HEK293 (cell line): ENCODE measurements at regions not wholly inside any gene's neighbourhood (a gene's known extent, or its start where the extent isn't known, plus 50 kb on each side); places are given as distances from the start of the nearest gene placed in this dataset.

Experiments
- CTCF ChIA-PET: fragments of 350-600 bp; formaldehyde crosslinking; extraction: SDS; loops from one replicate; lab custom pipeline; 2021; ENCODE audit warnings: antibody characterized with exemption; lab: Yijun Ruan, JAX
- POLR2A ChIA-PET: fragments of 300-600 bp; formaldehyde crosslinking; extraction: SDS; loops from one replicate; lab custom pipeline; 2020; ENCODE audit warnings: antibody characterized with exemption, inconsistent platforms; lab: Yijun Ruan, JAX
- H3K27ac ChIP-seq: fragments of 200-500 bp; sonication (Bioruptor generic); 2 replicates; pipeline ENCODE4 v1.5.1; 2014; ENCODE audit warnings: low read depth, low read length, control low read depth, inconsistent platforms; ENCODE audit errors: extremely low read depth
- H3K36me3 ChIP-seq, 2 experiments: fragments of 200-500 bp in 1 of 2; sonication (Bioruptor generic) in 1 of 2; 1 replicate in 1 of 2; 2 replicates in 1 of 2; pipeline ENCODE4 v1.5.1; 2014 to 2017; ENCODE audit warnings: inconsistent platforms in 2 of 2, low read length in 2 of 2; ENCODE audit not compliant: control insufficient read depth in 2 of 2, insufficient read depth in 1 of 2
- H3K4me1 ChIP-seq: fragments of 200-500 bp; sonication (Bioruptor generic); 2 replicates; pipeline ENCODE4 v1.5.1; 2014; ENCODE audit warnings: mild to moderate bottlenecking, low read length, inconsistent platforms; ENCODE audit not compliant: control insufficient read depth, insufficient read depth
- H3K4me3 ChIP-seq: 2 replicates; pipeline ENCODE4 v1.5.1; 2011; ENCODE audit warnings: low read depth, mild to moderate bottlenecking, control low read depth, low read length, moderate library complexity
- H3K9me3 ChIP-seq: fragments of 200-500 bp; sonication (Bioruptor generic); 2 replicates; pipeline ENCODE4 v1.5.1; 2014; ENCODE audit warnings: low read depth, low read length, inconsistent platforms; ENCODE audit not compliant: control insufficient read depth, insufficient read depth
- ATF2 ChIP-seq: fragments of 450-650 bp; formaldehyde crosslinking; IDR thresholded peaks from 2 replicates; pipeline ENCODE4 v1.5.1; 2016; ENCODE audit warnings: missing biosample characterization, missing genetic modification characterization, low read depth
- GLI2 ChIP-seq: fragments of 450-650 bp; formaldehyde crosslinking; IDR thresholded peaks from 2 replicates; pipeline ENCODE4; 2017; ENCODE audit warnings: missing biosample characterization, missing genetic modification characterization, low read depth, borderline replicate concordance
- HOXC10 ChIP-seq: sonication (generic); formaldehyde crosslinking; IDR thresholded peaks from 2 replicates; pipeline ENCODE4 v1.8.1; 2023; ENCODE audit warnings: mild to moderate bottlenecking, missing genetic modification reagents
- REST ChIP-seq: fragments of 450-650 bp; formaldehyde crosslinking; IDR thresholded peaks from 2 replicates; pipeline ENCODE4 v1.5.1; 2016; ENCODE audit warnings: missing biosample characterization, missing genetic modification characterization
- TSHZ1 ChIP-seq: fragments of 450-650 bp; formaldehyde crosslinking; IDR thresholded peaks from 2 replicates; pipeline ENCODE4 v1.5.1; 2016; ENCODE audit warnings: missing biosample characterization, missing genetic modification characterization, borderline replicate concordance
- YY1 ChIP-seq: fragments of 450-650 bp; formaldehyde crosslinking; IDR thresholded peaks from 2 replicates; pipeline ENCODE4 v1.5.1; 2018; ENCODE audit warnings: missing biosample characterization, missing genetic modification characterization
- ZFP3 ChIP-seq: fragments of 450-650 bp; formaldehyde crosslinking; IDR thresholded peaks from 2 replicates; pipeline ENCODE4 v1.5.1; 2016; ENCODE audit warnings: low read depth, missing biosample characterization, missing genetic modification characterization
- ZFP41 ChIP-seq: fragments of 450-650 bp; formaldehyde crosslinking; IDR thresholded peaks from 2 replicates; pipeline ENCODE4 v1.5.1; 2016; ENCODE audit warnings: missing biosample characterization, missing genetic modification characterization, borderline replicate concordance
- ZNF292 ChIP-seq: fragments of 450-650 bp; formaldehyde crosslinking; IDR thresholded peaks from 2 replicates; pipeline ENCODE4 v1.5.1; 2016; ENCODE audit warnings: low read depth, missing biosample characterization, missing genetic modification characterization, borderline replicate concordance
- ZNF521 ChIP-seq: fragments of 450-650 bp; formaldehyde crosslinking; IDR thresholded peaks from 2 replicates; pipeline ENCODE4 v1.5.1; 2017; ENCODE audit warnings: missing biosample characterization, mild to moderate bottlenecking, missing genetic modification characterization
- ZNF600 ChIP-seq: fragments of 450-650 bp; formaldehyde crosslinking; IDR thresholded peaks from 2 replicates; pipeline ENCODE4 v1.5.1; 2016; ENCODE audit warnings: missing biosample characterization, missing genetic modification characterization
- ZNF626 ChIP-seq: fragments of 450-650 bp; sonication (Bioruptor Pico); formaldehyde crosslinking; IDR thresholded peaks from 2 replicates; pipeline ENCODE4 v1.5.1; 2018; ENCODE audit warnings: missing biosample characterization, missing genetic modification characterization, inconsistent platforms
- ZNF664 ChIP-seq: fragments of 450-650 bp; formaldehyde crosslinking; IDR thresholded peaks from 2 replicates; pipeline ENCODE4 v1.5.1; 2016; ENCODE audit warnings: missing biosample characterization, missing genetic modification characterization
- ZSCAN23 ChIP-seq: fragments of 450-650 bp; formaldehyde crosslinking; IDR thresholded peaks from 2 replicates; pipeline ENCODE4 v1.5.1; 2016; ENCODE audit warnings: missing biosample characterization, missing genetic modification characterization

DNA sequence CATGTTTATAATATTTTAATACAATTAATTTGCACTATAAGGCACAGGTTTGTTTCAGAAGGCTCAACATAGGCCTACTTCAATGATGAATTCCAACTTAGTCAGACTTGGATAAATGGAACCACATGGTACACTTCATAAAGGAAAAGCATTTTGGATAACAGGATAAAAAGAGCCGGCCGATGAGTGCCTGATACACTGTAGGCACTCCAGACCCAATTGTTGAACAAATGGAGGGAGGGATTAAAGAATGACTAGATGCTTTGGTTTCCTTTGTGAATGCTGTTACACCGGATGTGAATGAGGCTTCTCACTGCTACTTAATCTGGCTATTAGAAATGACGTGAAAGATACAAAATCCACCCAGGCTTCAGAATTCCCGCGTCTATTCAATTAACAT, 104.1 kb upstream of the KCTD1 start:
- TF ChIP-seq ZNF521 (tag by site-specific recombination) (no peak), ZFP3 (tag by site-specific recombination) (no peak), TSHZ1 (no peak)
- Histone ChIP-seq H3K27ac (no peak overlapping the region), H3K4me3 (no peak overlapping the region), H3K4me1 (peaks cover 11% of the 10 kb centered on the region), H3K9me3 (no peaks in the 10 kb centered on the region), H3K36me3 (no peaks in the 10 kb centered on the region)
- ChIA-PET CTCF (interaction anchor here (2.1 to 2.3 kb wide), 2 partner anchors 31 to 268 kb away, joined by 4 to 6 read pairs; no protein-coding TSS in a partner anchor), POLR2A (no interaction called here)

DNA sequence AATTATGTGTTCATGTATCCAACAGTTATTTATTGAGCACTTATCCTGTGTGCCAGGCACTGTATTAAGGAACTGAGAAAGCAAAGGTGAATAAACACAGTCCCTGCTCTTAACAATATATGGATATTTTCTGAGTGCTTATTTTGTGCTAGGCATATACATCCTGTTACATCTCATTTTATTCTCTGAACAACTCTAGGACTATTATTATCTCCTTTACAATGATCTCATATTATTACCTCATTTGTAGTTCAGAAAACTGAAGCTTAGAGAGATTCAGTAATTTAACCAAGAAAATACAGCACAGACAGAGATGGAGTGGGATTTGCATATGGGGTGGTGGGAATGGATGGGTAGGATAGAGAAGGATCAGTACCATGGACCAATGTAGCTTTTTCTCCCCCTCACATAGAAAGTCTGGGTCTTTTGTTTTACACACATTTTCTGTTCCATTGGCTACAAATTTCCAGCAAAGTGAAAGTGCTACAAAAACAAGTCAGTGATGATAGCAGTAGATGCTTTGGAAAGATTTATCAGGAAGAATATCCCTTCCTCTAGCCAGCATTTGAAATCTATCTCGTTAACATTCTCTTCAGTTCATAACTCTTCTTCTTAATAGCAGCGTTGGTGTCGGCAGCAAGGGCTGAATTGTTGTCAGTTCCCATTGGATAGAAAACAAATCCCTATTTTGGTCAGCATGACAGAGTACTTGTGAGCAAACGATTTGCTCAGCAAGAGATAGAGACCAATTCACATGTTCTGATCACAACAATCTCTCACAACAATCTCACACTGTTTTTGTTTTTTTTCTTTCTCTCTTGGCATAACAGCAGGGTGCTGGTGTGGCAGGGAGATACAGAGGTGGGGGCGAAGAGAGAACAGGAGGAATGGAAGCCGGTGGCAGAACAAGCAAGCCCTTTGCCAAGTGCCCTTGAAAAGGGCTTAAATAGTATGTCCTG, 102.2 kb upstream of the KCTD1 start:
- Histone ChIP-seq H3K27ac (no peak overlapping the region), H3K4me1 (peaks cover 11% of the 10 kb centered on the region), H3K9me3 (no peaks in the 10 kb centered on the region), H3K36me3 (no peaks in the 10 kb centered on the region), H3K4me3 (no peak overlapping the region)
- ChIA-PET CTCF (interaction anchor here (0.7 to 2.7 kb wide), 5 partner anchors 9 to 267 kb away, joined by 3 to 14 read pairs (median 6); no protein-coding TSS in a partner anchor), POLR2A (no interaction called here)
- TF ChIP-seq ZSCAN23 (no peak), YY1 (no peak), ATF2 (tag by site-specific recombination) (peak; percentile 60), ZNF292 (tag by site-specific recombination) (no peak), ZNF664 (peak; percentile 90), REST (peak; percentile 64), ZNF626 (tag by site-specific recombination) (no peak), HOXC10 (no peak), GLI2 (tag by site-specific recombination) (no peak), ZFP41 (no peak), ZNF600 (0 out of 2 replicates have a peak, but pooled peaks have one; percentile 40)
